ENCODE measurements at regions not wholly inside any gene's neighbourhood (a gene's known extent, or its start where the extent isn't known, plus 50 kb on each side); places are given as distances from the start of the nearest gene placed in this dataset.

DNA sequence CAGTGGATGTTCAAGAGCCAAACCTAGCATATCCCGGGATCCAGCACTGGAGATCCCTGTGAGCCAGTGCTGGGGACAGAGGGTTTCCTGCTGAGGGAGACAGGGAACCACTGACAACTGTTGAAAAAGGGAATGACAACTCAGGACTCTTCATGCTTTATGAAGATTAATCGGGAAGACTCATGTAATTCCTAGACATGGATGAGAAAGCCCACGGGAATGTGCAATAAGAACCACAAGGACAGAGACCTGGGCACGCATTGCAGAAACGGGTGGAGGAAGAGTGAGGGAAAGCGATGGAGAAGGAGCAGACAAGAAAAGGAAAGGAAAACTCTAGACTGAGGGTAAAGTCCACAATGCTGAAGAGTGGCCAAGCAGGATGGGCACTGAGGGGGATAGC is 296.0 kb downstream of the PCNX1 start:
- TF ChIP-seq, protein P1, sequence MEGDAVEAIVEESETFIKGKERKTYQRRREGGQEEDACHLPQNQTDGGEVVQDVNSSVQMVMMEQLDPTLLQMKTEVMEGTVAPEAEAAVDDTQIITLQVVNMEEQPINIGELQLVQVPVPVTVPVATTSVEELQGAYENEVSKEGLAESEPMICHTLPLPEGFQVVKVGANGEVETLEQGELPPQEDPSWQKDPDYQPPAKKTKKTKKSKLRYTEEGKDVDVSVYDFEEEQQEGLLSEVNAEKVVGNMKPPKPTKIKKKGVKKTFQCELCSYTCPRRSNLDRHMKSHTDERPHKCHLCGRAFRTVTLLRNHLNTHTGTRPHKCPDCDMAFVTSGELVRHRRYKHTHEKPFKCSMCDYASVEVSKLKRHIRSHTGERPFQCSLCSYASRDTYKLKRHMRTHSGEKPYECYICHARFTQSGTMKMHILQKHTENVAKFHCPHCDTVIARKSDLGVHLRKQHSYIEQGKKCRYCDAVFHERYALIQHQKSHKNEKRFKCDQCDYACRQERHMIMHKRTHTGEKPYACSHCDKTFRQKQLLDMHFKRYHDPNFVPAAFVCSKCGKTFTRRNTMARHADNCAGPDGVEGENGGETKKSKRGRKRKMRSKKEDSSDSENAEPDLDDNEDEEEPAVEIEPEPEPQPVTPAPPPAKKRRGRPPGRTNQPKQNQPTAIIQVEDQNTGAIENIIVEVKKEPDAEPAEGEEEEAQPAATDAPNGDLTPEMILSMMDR (IDR thresholded peaks at IDR 0.05; ENCODE audit: low read length, missing control alignments) = no peak
- DNase-seq (ENCODE audit: low read depth) = no peak
- H3K4me3 ChIP-seq (replicated peaks; ENCODE audit: low read depth, low read length) = no peak overlapping the region

DNA sequence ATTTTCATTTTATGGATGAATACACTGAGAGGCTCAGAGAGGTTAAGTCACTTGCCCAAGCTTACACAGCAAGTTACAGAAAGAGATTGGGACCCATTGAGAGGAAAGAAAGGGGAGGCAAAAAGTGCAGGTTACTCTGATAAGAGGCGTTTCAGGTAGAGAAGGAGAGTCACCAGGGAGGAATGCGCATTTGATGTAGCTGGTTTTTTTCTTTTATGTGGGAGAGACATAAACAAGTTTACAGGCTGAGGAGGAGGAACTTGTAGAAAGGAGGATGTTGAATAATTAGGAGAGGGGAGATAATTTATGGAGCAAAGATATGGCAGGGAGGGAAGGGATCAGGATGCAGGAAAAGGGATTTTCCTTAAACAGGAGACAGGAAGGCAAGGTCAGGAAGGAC is 297.0 kb downstream of the PCNX1 start:
- DNase-seq (ENCODE audit: low read depth) = no peak
- TF ChIP-seq, protein P1 (IDR thresholded peaks at IDR 0.05; ENCODE audit: low read length, missing control alignments) = no peak
- no peak overlapping the region for H3K4me3 ChIP-seq (replicated peaks; ENCODE audit: low read depth, low read length)

DNA sequence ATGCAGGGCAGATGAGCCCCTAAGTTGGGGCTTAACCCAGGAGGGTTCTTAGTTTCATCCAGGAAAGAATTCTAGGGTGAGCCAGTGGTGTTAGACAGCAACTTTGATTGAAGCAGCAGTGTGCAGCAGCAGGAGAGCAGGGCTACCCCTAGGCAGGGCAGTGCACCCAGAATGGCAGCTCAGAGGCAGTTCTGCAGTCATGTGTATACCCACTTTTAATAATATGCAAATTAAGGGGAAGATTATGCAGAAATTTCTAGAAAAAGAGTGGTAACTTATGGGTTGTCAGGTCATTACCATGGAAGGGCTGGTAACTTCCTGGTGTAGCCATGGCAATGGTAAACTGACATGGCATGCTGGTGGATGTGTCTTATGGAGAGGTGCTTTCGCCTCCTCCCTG is 297.5 kb downstream of the PCNX1 start:
- TF ChIP-seq, protein P1 (IDR thresholded peaks at IDR 0.05; ENCODE audit: low read length, missing control alignments) = no peak
- DNase-seq (ENCODE audit: low read depth) = no peak
- no peak overlapping the region for H3K4me3 ChIP-seq (replicated peaks; ENCODE audit: low read depth, low read length)

DNA sequence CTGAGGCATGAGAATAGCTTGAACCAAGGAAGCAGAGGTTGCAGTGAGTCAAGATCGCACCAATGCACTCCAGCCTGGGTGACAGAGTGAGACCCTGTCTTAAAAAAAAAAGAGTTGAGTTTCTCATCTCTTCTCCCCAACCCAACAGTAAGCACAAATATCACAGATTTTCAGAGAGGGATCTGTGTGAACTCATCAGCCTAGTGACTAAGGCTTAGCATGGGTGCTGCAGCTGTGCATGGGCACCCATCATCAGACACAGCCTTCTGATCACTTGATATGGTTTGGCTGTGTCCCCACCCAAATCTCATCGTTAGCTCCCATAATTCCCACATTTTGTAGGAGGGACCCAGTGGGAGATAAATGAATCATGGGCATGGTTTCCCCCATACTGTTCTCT is 298.9 kb downstream of the PCNX1 start:
- H3K4me3 ChIP-seq (replicated peaks; ENCODE audit: low read depth, low read length) = no peak overlapping the region
- no peak for DNase-seq (ENCODE audit: low read depth)
- TF ChIP-seq, protein P1 (IDR thresholded peaks at IDR 0.05; ENCODE audit: low read length, missing control alignments) = no peak

DNA sequence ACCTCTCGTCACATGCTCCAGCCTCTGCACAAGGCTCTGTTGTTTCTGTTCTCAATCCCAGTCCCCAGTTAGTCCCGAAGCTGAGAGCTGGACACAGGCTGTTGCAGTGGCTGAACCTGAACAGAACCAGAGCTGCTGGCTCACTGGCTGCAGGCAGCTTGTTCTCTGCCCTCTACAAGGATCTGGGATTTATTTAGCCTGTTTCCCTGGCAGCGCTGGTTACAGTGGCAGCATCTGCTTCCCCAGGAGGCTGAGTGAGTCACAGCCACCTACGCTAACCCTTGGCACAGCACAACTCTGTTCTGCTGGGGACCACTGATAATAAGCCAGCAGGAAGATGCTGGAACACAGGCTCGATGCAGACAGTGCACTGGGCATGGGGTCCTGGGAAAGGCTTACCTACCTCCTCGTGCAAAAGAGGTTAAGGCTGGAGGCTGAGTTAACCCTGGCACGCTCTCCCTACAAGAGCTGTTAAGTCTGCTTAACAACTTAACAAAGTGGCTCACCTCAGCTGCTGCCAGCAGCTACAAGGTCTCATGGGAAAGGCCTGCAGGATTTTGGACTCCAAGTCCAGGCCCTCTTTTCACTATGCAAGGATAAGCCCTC is 299.6 kb downstream of the PCNX1 start:
- DNase-seq (ENCODE audit: low read depth) = peak; percentile 91
- no peak overlapping the region for H3K4me3 ChIP-seq (replicated peaks; ENCODE audit: low read depth, low read length)
- TF ChIP-seq, protein P1 (IDR thresholded peaks at IDR 0.05; ENCODE audit: low read length, missing control alignments) = no peak

DNA sequence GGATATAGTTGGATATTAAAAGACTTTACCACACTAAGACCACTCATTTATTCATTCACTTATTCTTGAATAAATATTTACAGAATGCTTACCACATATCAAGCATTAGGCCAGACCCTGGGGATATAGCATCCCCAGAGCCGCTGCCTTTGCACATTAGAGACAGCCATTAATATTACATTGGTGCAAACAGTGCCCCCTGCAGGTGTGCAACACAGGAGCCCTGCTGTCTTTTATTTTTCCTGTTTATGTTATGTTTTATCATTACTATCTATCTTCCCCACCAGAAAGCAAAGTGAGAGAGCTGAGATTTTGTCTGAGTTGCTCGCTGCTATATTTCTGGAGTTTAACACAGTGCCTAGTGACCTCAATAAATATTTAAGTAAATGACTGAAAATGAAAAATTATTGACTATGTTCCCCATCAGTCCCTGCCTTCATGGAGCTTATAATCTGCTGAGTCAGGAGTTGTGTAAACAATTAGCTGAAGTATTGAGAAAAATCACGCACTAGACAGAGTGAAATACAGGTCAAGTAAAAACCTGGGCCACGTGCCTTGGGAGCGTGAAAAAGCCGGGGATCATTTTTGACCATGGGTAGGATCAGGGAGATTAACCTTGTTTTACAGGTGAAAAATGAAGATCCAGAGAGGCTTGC is 301.6 kb downstream of the PCNX1 start:
- no peak for DNase-seq (ENCODE audit: low read depth)
- H3K4me3 ChIP-seq (replicated peaks; ENCODE audit: low read depth, low read length) = no peak overlapping the region
- TF ChIP-seq, protein P1 (IDR thresholded peaks at IDR 0.05; ENCODE audit: low read length, missing control alignments) = peak; percentile 1

DNA sequence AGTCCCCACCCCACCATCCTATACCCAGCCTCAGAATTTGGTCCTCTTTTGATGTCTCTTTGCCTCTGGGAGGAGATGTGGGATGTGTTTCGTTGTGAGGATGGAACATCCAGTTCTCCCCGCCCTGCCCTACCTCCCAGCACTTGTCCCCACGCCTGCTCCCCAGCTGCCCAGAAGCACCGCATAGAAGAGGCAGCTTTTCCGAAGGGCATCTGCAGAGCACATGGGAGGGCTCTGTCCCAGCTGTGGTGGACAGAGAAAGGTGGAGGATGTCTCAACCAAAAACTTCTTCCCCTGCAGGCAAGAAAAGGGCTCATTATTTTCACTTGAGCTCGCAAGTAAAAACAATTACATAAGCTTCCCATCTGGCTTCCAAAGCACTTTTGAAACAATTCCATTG is 302.6 kb downstream of the PCNX1 start:
- TF ChIP-seq, protein P1 (IDR thresholded peaks at IDR 0.05; ENCODE audit: low read length, missing control alignments) = no peak
- no peak overlapping the region for H3K4me3 ChIP-seq (replicated peaks; ENCODE audit: low read depth, low read length)
- no peak for DNase-seq (ENCODE audit: low read depth)

Data from fibroblast of pulmonary artery (primary cell).